HG03521 (cell line): ENCODE measurements at regions not wholly inside any gene's neighbourhood (a gene's known extent, or its start where the extent isn't known, plus 50 kb on each side); places are given as distances from the start of the nearest gene placed in this dataset.
"Not testable (repeated sequence)": the region's sequence is repeated elsewhere in the genome, so short reads cannot be mapped to it uniquely, and the experiment has no call there.

ENCODE experiments used
- ATAC-seq: cut with Tn5 transposase; IDR thresholded peaks from one replicate; pipeline ENCODE4 v1.9.1; 2021; ENCODE audit warnings: mild to moderate bottlenecking, moderate library complexity; ENCODE audit not compliant: unreplicated experiment

- ATAC-seq: no peak
These were observed 104.4 kb upstream of the ZBTB20 start for GRCh38 chr3:115251509-115251908.

DNA sequence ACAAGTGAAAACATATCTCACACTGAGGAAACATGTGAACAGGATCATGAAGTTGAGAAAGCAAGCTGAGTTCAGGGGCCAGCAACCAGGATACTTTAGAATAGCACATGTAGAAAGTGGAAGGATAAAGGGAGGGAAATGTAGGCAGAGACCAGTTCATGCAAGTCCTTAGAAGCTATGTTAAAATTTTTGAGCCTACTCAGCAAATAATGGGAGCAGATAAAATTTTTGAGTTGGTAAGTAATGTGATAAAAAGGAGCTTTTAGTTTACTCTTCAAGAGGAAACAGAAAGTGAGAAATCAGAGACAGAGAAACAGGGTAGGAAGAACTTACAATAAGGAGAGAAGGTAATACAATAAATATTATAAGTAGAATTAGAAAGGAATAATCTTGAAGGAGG, 105.6 kb upstream of the ZBTB20 start:
- ATAC-seq: no peak

GRCh38 chr3:115254492-115255196, 107.6 kb upstream of the ZBTB20 start:
- no peak for ATAC-seq

DNA sequence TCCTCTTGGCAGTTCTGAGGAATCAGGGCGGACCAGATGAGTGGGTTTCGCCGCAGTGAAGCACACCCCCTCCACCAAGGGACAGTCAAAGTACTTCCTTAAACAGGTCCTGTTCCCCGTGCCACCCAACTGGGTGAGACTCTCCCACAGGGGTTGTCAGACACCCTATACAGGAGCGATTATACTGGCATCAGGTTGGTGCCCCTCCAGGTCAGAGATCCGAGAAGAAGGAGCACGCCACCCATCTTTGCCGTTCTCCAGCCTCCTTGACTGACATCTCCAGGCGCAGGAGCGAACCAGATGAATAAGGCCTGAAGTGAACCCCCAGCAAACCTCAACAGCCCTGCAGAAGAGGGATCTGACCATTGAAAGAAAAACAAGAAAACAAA, 108.1 kb upstream of the ZBTB20 start:
- ATAC-seq: no peak

GRCh38 chr3:115270849-115271248, 123.8 kb upstream of the ZBTB20 start:
- ATAC-seq: no peak

DNA sequence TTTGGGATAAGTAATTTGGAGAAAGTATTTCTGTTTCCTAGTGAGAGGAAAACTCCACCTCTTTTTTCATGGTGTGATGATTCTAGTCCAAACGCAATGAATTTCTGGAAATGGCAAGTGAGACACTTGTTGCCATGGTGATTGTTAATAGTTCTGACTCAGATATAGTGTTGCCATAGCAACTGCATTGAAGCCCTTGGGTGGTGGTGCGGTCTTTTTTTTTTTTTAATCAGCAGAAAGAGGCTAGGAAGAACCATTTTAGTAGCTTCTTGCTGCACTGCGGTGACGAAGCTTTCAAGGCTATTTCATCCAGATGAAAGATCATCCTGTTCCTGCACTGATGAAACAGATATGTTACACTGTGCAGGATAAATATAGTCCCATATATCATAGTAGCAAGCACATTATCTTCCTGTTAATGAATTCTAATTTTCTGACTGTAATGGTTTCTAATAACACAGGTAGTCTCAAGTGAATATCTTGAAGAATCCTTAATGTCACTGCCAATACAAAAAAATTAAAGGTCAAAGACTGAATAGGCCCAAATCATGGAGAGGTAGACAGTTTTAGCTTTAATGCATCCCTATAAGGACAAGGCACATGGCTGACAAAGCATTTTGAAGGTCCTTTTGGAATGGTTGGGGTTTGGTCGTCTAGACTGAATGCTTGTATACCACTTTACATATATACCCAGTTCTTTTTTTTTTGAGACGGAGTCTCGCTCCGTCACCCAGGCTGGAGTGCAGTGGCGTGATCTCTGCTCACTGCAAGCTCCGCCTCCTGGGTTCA, 125.1 kb upstream of the ZBTB20 start:
- no peak for ATAC-seq

GRCh38 chr3:115275896-115276295, 128.8 kb upstream of the ZBTB20 start:
- no peak for ATAC-seq

DNA sequence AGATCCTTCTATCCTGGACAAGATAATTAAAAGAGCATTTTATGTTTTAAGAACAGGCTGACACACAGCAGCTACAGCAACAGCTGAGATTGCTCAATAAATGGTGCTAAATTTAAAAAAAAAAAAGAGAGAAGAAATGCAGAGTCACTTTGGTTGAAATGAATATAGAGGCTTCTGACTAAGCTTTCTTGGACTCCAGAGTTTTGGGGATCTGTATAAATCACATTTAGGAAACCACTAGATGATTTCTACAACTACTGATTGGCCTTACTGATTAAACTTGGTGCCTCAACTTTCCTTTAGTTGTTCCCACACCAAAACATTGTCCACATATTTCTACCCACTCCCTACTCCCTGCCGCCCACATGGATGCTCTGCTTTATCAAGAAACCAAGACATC, 132.9 kb upstream of the ZBTB20 start:
- ATAC-seq: no peak

- no peak for ATAC-seq
These were observed 133.4 kb upstream of the ZBTB20 start for GRCh38 chr3:115280506-115280905.

DNA sequence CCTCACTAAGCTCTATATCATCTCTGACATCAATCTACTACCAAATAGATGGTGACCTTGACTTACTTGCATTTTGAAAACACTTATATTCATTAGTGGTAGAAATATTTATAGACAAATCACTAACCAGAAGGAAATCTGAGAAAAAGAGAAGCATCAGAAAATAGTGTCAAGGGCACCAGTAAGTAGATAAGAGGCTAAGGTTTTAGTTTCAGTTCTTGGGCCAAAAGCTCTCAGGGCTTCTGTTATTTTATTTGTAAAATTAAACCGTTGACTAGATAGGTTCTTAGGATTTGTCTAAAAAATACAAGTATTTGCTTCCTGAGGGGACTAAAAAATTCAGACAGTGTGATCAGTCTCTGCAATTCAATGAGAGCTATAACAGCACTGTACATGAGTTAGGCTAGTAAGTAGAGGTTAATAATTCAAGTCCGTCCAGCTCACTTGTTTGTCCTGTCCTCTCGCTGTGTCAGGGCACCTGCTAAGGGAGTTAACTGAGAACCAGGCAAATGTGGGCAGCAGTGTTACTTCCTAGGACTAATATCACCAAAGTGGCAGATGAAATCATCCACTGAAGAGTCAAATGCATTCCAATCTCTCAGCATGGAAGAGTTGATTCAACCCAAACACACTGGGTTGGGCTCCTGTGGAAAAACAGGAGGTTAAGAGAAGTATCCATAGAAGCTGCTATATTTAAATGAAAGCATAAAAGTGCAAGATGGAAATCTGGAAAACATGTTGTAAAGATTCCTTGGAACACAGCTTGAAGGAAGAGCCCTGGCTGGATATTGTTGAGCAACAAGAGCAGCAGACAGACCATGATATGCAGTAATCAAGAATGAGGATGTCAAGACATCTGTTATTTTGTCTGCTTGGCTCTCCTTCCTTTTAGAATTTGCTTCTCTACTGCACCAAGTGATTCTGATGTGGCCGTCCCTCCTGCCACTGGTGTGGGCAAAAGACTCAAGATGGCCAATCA, 134.9 kb upstream of the ZBTB20 start:
- no peak for ATAC-seq

GRCh38 chr3:115284980-115285379, 137.9 kb upstream of the ZBTB20 start:
- ATAC-seq: no peak

GRCh38 chr3:115286529-115287197, 139.6 kb upstream of the ZBTB20 start:
- ATAC-seq: no peak

DNA sequence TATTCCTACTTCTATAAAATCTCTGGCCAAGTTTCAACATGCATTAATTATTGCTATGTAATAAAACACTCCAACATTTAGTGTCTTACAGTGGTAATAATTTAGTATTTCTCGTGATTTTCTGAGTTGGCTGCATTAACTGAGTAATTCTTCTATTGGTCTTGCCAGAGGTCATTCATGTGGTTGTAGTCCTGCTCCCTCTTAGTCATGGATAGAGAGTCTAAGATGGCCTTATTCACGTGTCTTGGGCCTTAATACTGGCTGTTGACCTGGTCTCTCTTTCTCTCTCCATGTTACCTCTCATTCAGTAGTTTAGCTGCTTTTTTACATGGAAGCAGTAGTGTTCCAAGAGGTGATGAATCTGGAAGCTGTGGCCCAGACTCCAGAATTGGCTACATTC, 140.1 kb upstream of the ZBTB20 start:
- ATAC-seq: no peak

GRCh38 chr3:115292131-115292530, 145.0 kb upstream of the ZBTB20 start:
- no peak for ATAC-seq

GRCh38 chr3:115292677-115293165, 145.6 kb upstream of the ZBTB20 start:
- no peak for ATAC-seq

GRCh38 chr3:115293321-115293720, 146.2 kb upstream of the ZBTB20 start:
- ATAC-seq: no peak

DNA sequence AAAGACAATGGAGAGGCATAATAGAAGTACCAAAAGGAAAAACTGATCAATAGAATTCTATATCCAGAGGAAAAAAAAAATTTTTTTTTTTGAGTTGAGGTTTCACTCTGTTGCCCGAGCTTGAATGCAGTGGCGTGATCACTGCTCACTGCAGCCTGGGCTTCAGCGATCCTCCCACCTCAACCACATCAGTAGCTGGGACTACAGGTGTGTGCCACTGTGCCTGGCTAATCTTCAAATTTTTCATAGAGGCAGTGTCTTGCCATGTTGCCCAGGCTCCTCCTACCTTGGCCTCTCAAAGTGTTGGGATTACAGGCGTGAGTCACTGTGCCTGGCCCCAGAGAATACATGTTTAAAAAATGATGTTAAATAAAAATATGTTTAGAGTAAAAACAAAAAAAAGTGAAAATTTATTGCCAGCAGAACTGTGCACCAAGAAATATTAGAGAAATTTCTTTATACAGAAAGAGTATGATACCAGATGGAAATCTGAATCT, 154.3 kb upstream of the ZBTB20 start:
- no peak for ATAC-seq

GRCh38 chr3:115317953-115318352, 170.9 kb upstream of the ZBTB20 start:
- not testable (repeated sequence) for ATAC-seq

DNA sequence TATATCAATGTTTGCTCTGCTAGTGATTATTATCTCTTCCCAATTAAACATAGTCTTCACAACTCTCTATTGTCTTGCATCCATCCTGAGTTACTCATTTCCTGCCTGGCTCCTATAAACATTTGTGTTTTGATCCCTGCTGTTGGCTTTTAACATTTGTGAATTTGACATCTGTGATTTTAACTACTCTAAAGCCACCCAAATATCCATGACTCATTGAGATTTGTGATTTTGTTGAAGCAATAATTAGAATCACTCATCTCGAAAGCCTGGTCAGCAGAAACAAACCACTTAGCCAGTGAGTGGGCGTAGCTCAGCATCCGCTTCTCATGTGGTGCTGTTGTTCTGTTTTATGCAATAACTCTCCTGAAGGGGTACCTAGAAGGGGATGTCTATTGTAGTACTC, 174.3 kb upstream of the ZBTB20 start:
- ATAC-seq: no peak

- ATAC-seq: no peak
These were observed 175.8 kb upstream of the ZBTB20 start for GRCh38 chr3:115322901-115323300.
